Panc1 (cell line): ENCODE measurements at regions not wholly inside any gene's neighbourhood (a gene's known extent, or its start where the extent isn't known, plus 50 kb on each side); places are given as distances from the start of the nearest gene placed in this dataset.

Source experiments
- POLR2AphosphoS5 ChIP-seq: IDR thresholded peaks from 2 replicates; pipeline ENCODE4 v1.6.1; 2012; ENCODE audit warnings: mild to moderate bottlenecking, low read depth, low read length, moderate library complexity
- SIN3A ChIP-seq: IDR thresholded peaks from 2 replicates; pipeline ENCODE4 v1.6.1; 2012; ENCODE audit warnings: low read depth, mild to moderate bottlenecking, low read length, moderate library complexity, borderline replicate concordance; ENCODE audit not compliant: insufficient read depth
- TF ChIP-seq, protein P1 (sequence below): fragments of 450-650 bp; IDR thresholded peaks from 2 replicates; pipeline ENCODE4 v1.5.1; 2017; ENCODE audit warnings: mild to moderate bottlenecking

DNA sequence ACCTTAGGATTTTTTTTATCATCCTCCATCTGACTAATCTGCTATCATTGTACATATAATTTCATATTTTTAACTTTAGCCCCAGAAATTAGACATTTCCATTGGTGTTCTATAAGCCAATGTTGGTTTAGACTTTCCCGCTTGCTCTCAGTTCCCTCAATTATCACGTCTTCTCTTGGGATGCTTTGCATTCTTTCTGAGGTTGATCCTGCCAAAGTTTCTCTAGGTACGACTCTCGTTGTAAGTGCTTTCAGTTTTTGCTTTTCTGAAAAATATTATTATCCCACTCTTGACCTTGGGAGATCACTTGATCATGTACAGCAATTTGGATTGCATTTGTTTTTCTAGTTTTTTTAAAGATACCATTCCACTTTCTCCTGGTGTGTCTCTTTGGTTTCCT, 270.2 kb downstream of the IRS2 start:
- TF ChIP-seq, protein P1, sequence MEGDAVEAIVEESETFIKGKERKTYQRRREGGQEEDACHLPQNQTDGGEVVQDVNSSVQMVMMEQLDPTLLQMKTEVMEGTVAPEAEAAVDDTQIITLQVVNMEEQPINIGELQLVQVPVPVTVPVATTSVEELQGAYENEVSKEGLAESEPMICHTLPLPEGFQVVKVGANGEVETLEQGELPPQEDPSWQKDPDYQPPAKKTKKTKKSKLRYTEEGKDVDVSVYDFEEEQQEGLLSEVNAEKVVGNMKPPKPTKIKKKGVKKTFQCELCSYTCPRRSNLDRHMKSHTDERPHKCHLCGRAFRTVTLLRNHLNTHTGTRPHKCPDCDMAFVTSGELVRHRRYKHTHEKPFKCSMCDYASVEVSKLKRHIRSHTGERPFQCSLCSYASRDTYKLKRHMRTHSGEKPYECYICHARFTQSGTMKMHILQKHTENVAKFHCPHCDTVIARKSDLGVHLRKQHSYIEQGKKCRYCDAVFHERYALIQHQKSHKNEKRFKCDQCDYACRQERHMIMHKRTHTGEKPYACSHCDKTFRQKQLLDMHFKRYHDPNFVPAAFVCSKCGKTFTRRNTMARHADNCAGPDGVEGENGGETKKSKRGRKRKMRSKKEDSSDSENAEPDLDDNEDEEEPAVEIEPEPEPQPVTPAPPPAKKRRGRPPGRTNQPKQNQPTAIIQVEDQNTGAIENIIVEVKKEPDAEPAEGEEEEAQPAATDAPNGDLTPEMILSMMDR, result no peak
- TF ChIP-seq POLR2AphosphoS5 (no peak), SIN3A (no peak)
